Smooth muscle cell (in vitro differentiated cells): ENCODE measurements at regions not wholly inside any gene's neighbourhood (a gene's known extent, or its start where the extent isn't known, plus 50 kb on each side); places are given as distances from the start of the nearest gene placed in this dataset.

ENCODE experiments used
- DNase-seq: peaks from one replicate; lab custom pipeline; 2025; ENCODE audit not compliant: unreplicated experiment; lab: John Stamatoyannopoulos, UW
- H2AFZ ChIP-seq: fragments of 200-600 bp; sonication (generic); 2 replicates; pipeline ENCODE4 v1.6.0; 2016; ENCODE audit warnings: antibody characterized with exemption, low read depth, mild to moderate bottlenecking
- H3F3A ChIP-seq: fragments of 200-600 bp; sonication (generic); 2 replicates; pipeline ENCODE4 v1.6.0; 2017; ENCODE audit warnings: antibody characterized with exemption, low read depth
- H3K27ac ChIP-seq: fragments of 200-600 bp; sonication (generic); 2 replicates; pipeline ENCODE4 v1.5.1; 2016; ENCODE audit warnings: low read depth, mild to moderate bottlenecking
- H3K27me3 ChIP-seq: fragments of 200-600 bp; sonication (generic); 2 replicates; pipeline ENCODE4 v1.6.1; 2016; ENCODE audit warnings: low read depth, mild to moderate bottlenecking
- H3K36me3 ChIP-seq: fragments of 200-600 bp; sonication (generic); 2 replicates; pipeline ENCODE4 v1.5.1; 2016; ENCODE audit warnings: low read depth
- H3K4me1 ChIP-seq: fragments of 200-600 bp; sonication (generic); 2 replicates; pipeline ENCODE4 v1.5.1; 2016; ENCODE audit warnings: low read depth
- H3K4me2 ChIP-seq: fragments of 200-600 bp; sonication (generic); 2 replicates; pipeline ENCODE4 v1.6.0; 2016; ENCODE audit warnings: mild to moderate bottlenecking
- H3K4me3 ChIP-seq: fragments of 200-600 bp; sonication (generic); 2 replicates; pipeline ENCODE4 v1.5.1; 2016; ENCODE audit warnings: mild to moderate bottlenecking
- H3K79me2 ChIP-seq: fragments of 200-600 bp; sonication (generic); 2 replicates; pipeline ENCODE4 v1.6.0; 2016; ENCODE audit warnings: low read depth, mild to moderate bottlenecking
- H3K9ac ChIP-seq: fragments of 200-600 bp; sonication (generic); 2 replicates; pipeline ENCODE4 v1.6.0; 2016; ENCODE audit warnings: low read depth
- H3K9me3 ChIP-seq: fragments of 200-600 bp; sonication (generic); replicated peaks from 2 replicates; pipeline ENCODE4 v1.5.1; 2016; ENCODE audit warnings: low read depth
- H4K20me1 ChIP-seq: fragments of 200-600 bp; sonication (generic); 2 replicates; pipeline ENCODE4 v1.6.0; 2016; ENCODE audit warnings: low read depth
- WGBS: methylation state at CpG from one replicate; pipeline ENCODE4 v1.1.7; 2016; ENCODE audit warnings: low lambda C conversion rate; 5-methylcytosine and 5-hydroxymethylcytosine counted together
- TF ChIP-seq, protein P1 (sequence below): fragments of 200-600 bp; sonication (generic); IDR thresholded peaks from 2 replicates; pipeline ENCODE4 v1.5.1; 2017; ENCODE audit warnings: borderline replicate concordance, mild to moderate bottlenecking, antibody characterized with exemption; ENCODE audit not compliant: insufficient read depth, poor library complexity, severe bottlenecking

DNA sequence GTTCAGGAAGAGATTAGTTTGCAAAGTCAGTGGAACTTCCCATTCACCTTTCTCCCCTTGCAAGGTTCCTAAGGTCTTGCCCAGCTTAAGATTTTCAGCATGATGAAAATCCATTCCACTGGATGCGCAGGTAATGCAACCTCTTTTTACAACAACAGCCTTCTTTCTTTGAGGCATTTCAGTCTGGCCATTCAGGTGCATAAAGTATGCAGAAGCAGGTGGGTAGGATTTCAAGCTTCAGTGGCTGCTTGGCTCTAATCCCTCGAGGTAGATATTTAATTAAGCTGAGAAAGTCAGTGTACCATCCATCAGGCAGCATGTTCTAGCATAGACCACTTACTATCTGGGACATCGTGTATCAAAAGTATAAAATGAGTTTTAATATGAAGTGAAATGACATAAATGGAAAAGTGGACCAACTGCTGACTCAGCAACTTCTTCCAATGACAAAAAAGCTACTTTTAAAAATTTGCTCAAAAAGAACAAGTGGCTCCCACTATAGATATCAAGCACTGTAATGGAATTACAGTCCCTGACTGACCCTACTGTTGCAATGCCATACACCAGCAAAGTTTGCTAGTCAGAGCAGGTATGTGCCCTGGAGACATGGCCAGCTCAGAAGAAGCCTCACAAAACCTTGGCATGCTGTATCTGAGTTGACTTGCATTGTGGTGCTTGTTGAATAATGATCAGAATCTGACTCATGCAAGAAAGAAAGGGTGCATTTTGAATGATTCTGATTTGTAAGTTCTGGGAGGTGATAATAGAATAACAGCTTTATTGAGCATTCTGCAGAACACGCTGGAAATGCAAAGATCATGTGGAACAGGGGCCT, 459.9 kb upstream of the MCTP2 start:
- DNase-seq, result no peak
- H3K4me3 ChIP-seq, result no peak overlapping the region
- no peak overlapping the region for H3K9ac ChIP-seq
- TF ChIP-seq, protein P1, sequence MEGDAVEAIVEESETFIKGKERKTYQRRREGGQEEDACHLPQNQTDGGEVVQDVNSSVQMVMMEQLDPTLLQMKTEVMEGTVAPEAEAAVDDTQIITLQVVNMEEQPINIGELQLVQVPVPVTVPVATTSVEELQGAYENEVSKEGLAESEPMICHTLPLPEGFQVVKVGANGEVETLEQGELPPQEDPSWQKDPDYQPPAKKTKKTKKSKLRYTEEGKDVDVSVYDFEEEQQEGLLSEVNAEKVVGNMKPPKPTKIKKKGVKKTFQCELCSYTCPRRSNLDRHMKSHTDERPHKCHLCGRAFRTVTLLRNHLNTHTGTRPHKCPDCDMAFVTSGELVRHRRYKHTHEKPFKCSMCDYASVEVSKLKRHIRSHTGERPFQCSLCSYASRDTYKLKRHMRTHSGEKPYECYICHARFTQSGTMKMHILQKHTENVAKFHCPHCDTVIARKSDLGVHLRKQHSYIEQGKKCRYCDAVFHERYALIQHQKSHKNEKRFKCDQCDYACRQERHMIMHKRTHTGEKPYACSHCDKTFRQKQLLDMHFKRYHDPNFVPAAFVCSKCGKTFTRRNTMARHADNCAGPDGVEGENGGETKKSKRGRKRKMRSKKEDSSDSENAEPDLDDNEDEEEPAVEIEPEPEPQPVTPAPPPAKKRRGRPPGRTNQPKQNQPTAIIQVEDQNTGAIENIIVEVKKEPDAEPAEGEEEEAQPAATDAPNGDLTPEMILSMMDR, result no peak
- no peaks in the 10 kb centered on the region for H3K79me2 ChIP-seq
- H3K9me3 ChIP-seq, result no peaks in the 10 kb centered on the region
- H3K27me3 ChIP-seq, result no peaks in the 10 kb centered on the region
- no peaks in the 10 kb centered on the region for H4K20me1 ChIP-seq
- H3K4me1 ChIP-seq, result no peaks in the 10 kb centered on the region
- H3K4me2 ChIP-seq, result no peak overlapping the region
- H3F3A ChIP-seq, result no peaks in the 10 kb centered on the region
- H2AFZ ChIP-seq, result no peak overlapping the region
- no peak overlapping the region for H3K27ac ChIP-seq
- 87% methylated on average over 4 of the region's 4 CpGs for WGBS
- H3K36me3 ChIP-seq, result no peaks in the 10 kb centered on the region

DNA sequence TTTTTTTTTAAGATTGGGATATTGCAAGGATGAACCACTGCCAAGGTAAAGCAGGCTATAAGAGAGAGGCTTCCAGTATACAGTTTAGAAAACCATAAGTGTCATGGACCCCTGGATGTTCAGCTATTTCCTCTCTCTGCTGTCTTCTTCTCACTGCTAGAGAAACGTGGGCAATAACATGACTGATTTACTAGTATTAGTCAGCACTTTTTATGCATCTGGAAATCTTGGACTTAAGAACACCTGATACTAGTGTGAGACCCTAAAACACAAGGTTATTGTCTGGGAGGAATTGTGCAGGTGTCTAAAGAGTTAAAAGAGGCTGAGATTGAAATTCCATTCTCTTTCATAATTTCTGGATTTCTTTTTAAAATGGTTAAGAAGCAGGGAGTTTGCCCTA, 460.6 kb upstream of the MCTP2 start:
- Histone ChIP-seq H3K4me3 (no peak overlapping the region), H3F3A (no peaks in the 10 kb centered on the region), H3K27ac (no peak overlapping the region), H3K27me3 (no peaks in the 10 kb centered on the region), H3K9me3 (no peaks in the 10 kb centered on the region), H3K79me2 (no peaks in the 10 kb centered on the region), H2AFZ (no peak overlapping the region), H3K4me2 (no peak overlapping the region), H3K36me3 (no peaks in the 10 kb centered on the region), H4K20me1 (no peaks in the 10 kb centered on the region), H3K9ac (no peak overlapping the region), H3K4me1 (no peaks in the 10 kb centered on the region)
- 55% methylated on average over 1 of the region's 1 CpG for whole genome bisulfite sequencing
- TF ChIP-seq, protein P1, result no peak
- DNase-seq, result no peak

DNA sequence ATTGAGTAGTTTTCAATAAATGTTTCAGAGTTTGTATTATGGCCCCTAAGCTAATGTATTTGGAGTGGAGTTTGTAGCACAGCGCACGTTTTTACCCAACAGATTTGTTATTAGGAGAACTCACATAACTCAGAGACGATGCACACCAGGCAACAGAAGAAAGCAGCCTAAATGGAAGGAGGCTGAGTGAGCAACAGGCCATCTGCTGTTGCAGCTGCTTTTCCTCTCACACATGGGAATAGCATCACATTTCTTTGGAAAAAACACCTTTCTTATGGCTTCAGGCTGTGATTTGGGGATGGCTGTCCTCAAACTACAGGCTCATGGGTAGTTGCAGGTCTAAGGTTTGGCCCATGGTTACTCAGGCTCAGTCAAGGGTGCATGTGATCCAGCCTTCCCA, 469.3 kb upstream of the MCTP2 start:
- DNase-seq, result no peak
- H2AFZ ChIP-seq, result no peak overlapping the region
- no peaks in the 10 kb centered on the region for H3K4me1 ChIP-seq
- H3K9me3 ChIP-seq, result no peaks in the 10 kb centered on the region
- H3K4me2 ChIP-seq, result no peak overlapping the region
- no peaks in the 10 kb centered on the region for H4K20me1 ChIP-seq
- no peak overlapping the region for H3K4me3 ChIP-seq
- no peaks in the 10 kb centered on the region for H3F3A ChIP-seq
- no peak overlapping the region for H3K9ac ChIP-seq
- H3K79me2 ChIP-seq, result no peaks in the 10 kb centered on the region
- TF ChIP-seq, protein P1, result no peak
- peaks cover 4% of the 10 kb centered on the region for H3K27me3 ChIP-seq
- H3K27ac ChIP-seq, result no peak overlapping the region
- 86% methylated on average over 3 of the region's 3 CpGs for WGBS
- H3K36me3 ChIP-seq, result no peaks in the 10 kb centered on the region

DNA sequence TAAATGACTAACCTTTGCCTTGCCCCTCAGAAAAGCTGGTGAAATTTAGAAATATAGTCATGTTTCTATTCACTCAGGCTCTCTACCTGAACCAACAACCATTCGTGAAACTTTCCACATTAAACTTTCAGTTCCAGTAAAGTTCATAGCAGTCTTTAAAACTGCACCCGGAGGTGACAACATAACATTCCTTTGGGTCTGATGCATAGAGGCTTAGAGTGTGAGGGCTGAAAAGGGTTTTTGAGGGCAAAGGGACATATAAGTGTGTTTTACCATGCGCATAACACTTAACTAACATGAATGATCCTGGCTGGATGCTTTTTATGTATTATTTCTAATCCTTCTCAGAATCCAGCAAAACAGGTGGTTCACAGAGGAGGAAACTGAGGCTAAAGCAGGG, 471.7 kb upstream of the MCTP2 start:
- Histone ChIP-seq H3K9ac (no peak overlapping the region), H3K4me3 (no peak overlapping the region), H3K27me3 (peaks cover 4% of the 10 kb centered on the region), H3F3A (no peaks in the 10 kb centered on the region), H3K4me2 (no peak overlapping the region), H4K20me1 (no peaks in the 10 kb centered on the region), H2AFZ (no peak overlapping the region), H3K79me2 (no peaks in the 10 kb centered on the region), H3K9me3 (no peaks in the 10 kb centered on the region), H3K27ac (no peak overlapping the region), H3K36me3 (no peaks in the 10 kb centered on the region), H3K4me1 (no peaks in the 10 kb centered on the region)
- TF ChIP-seq, protein P1, result no peak
- 56% methylated on average over 3 of the region's 3 CpGs for WGBS
- DNase-seq, result no peak
